Stimulated activated memory B cell treated with anti-CD40 and anti-IgM and Interleukin-4, amounts not matched to agents 10 μg/mL and 1 μg/mL and 100 μg/mL, for 72 hours (primary cell): ENCODE measurements at regions not wholly inside any gene's neighbourhood (a gene's known extent, or its start where the extent isn't known, plus 50 kb on each side); places are given as distances from the start of the nearest gene placed in this dataset.

Source experiments
- ATAC-seq: fragments of 150-1000 bp; cut with Tn5 transposase; 2 replicates; pipeline ENCODE4 v1.10.0; 2021
- H3K27ac Mint-ChIP-seq: one replicate; pipeline ENCODE4 v1.8.0; 2022; ENCODE audit warnings: mild to moderate bottlenecking, mixed read lengths
- H3K27me3 Mint-ChIP-seq: one replicate; pipeline ENCODE4 v1.8.0; 2022; ENCODE audit warnings: mixed read lengths
- H3K36me3 Mint-ChIP-seq: one replicate; pipeline ENCODE4 v1.8.0; 2022; ENCODE audit warnings: mixed read lengths
- H3K4me1 Mint-ChIP-seq: one replicate; pipeline ENCODE4 v1.8.0; 2022; ENCODE audit warnings: mixed read lengths
- H3K4me3 Mint-ChIP-seq: one replicate; pipeline ENCODE4 v1.8.0; 2022; ENCODE audit warnings: mild to moderate bottlenecking, moderate library complexity, mixed read lengths
- H3K9me3 Mint-ChIP-seq: one replicate; pipeline ENCODE4 v1.8.0; 2022; ENCODE audit warnings: mixed read lengths

DNA sequence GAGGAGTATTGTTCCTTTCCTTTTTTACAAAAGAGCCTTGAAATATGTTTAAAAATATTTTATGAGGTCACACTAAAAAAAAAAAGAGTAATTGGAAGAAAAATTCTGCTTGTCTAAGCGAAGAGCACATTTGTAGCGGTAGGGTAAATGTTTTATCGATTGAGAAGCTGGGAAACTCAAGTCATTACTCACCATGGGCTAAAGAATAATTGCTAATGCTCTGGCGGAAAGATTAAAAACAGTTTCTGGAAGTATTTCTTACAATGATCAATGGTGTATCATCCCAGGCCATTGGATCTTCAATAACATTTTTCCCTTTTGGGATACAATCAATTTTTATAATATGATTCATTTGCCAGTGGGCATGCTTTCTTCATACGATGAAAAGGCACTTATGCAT lies 450.0 kb downstream of the RASEF start:
- no peak for ATAC-seq
- H3K27ac Mint-ChIP-seq = no peak overlapping the region
- no peaks in the 10 kb centered on the region for H3K36me3 Mint-ChIP-seq
- H3K9me3 Mint-ChIP-seq = no peaks in the 10 kb centered on the region
- no peaks in the 10 kb centered on the region for H3K4me1 Mint-ChIP-seq
- no peaks in the 10 kb centered on the region for H3K27me3 Mint-ChIP-seq
- H3K4me3 Mint-ChIP-seq = no peak overlapping the region

DNA sequence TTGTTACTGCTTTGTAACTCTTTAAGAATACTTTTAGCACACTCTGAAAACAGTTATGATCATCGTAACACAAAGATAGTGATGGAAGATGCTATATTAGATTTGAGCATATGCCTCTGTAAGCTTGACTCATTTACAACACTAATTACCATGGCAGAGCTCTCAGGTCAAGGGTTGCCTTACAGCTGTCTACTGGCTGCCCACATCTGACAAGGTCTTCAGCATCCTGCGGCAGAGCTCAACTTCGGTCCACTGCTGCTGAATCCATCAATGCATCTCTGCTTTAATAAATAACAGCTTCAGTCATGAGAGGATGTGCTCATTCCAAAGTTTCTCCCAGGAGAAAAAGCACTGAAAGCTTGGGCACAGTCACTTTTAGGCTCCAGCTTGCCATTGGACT lies 449.4 kb downstream of the RASEF start:
- H3K9me3 Mint-ChIP-seq = no peaks in the 10 kb centered on the region
- ATAC-seq = no peak
- no peak overlapping the region for H3K27ac Mint-ChIP-seq
- no peaks in the 10 kb centered on the region for H3K36me3 Mint-ChIP-seq
- H3K4me1 Mint-ChIP-seq = no peaks in the 10 kb centered on the region
- H3K27me3 Mint-ChIP-seq = peaks cover under 1% of the 10 kb centered on the region
- no peak overlapping the region for H3K4me3 Mint-ChIP-seq

DNA sequence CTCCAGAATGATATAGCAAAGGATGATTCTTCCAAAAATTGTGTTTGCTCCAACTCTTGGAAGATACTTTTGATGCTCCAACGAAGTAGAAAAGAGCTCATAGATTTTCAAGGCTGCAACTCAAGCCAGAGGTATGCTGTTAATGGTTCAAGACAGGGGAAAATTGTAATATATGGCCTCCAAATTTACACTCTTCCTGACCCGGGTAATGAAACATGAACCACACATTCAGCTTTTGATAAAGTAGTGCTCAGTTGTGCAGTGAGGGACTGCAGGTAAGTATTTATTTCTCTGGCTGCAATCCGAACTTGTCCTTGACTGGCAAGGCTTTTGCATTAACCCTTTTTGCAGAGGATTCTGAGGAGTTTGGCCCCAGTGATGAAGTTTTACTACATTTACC lies 446.4 kb downstream of the RASEF start:
- Mint-ChIP-seq H3K4me3 (no peak overlapping the region), H3K27me3 (peaks cover 9% of the 10 kb centered on the region), H3K4me1 (no peaks in the 10 kb centered on the region), H3K9me3 (no peaks in the 10 kb centered on the region), H3K36me3 (no peaks in the 10 kb centered on the region), H3K27ac (no peak overlapping the region)
- no peak for ATAC-seq

DNA sequence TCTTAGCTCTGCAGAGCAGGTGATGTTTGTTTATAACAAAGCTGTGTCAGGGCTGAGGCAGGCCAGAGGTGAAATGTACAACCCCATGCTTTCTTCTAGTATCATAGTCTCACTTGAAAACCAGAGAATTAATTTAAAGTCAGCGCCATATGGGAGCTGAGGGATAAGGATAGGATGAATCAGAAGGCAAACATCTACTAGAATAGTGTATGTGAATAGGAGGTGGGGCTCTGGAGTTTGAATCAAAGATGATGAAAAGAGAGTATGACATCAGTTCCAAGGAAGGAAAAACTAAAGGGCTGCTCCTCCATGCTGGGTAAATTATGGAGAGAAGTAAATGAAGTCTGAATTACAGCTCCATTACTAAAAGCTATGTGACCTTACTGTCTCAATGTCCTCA lies 441.5 kb downstream of the RASEF start:
- H3K4me3 Mint-ChIP-seq = no peak overlapping the region
- no peaks in the 10 kb centered on the region for H3K9me3 Mint-ChIP-seq
- peaks cover 9% of the 10 kb centered on the region for H3K27me3 Mint-ChIP-seq
- no peak overlapping the region for H3K27ac Mint-ChIP-seq
- no peaks in the 10 kb centered on the region for H3K4me1 Mint-ChIP-seq
- no peaks in the 10 kb centered on the region for H3K36me3 Mint-ChIP-seq
- ATAC-seq = no peak

DNA sequence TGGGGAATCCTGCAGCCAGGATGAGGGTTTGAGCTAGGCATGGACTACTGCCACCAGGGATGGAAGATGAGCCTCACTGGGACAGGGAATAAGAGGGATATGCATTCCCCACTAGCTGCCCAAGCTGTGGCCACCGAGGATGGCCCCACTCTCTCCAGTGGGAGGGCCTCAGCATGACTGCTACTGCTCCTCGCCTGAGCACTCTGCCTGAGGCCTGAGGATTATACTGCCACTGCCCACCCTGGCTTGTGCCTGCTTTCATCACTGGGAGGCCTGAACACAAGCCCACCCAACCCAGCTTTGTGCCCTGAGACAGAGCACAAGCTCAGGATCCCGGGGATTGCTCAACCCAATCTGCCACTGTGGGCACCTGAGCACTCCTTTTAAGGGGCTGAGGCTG lies 425.6 kb downstream of the RASEF start:
- no peak overlapping the region for H3K27ac Mint-ChIP-seq
- H3K27me3 Mint-ChIP-seq = no peaks in the 10 kb centered on the region
- no peaks in the 10 kb centered on the region for H3K36me3 Mint-ChIP-seq
- no peak for ATAC-seq
- H3K9me3 Mint-ChIP-seq = peaks cover 17% of the 10 kb centered on the region
- no peak overlapping the region for H3K4me3 Mint-ChIP-seq
- no peaks in the 10 kb centered on the region for H3K4me1 Mint-ChIP-seq

DNA sequence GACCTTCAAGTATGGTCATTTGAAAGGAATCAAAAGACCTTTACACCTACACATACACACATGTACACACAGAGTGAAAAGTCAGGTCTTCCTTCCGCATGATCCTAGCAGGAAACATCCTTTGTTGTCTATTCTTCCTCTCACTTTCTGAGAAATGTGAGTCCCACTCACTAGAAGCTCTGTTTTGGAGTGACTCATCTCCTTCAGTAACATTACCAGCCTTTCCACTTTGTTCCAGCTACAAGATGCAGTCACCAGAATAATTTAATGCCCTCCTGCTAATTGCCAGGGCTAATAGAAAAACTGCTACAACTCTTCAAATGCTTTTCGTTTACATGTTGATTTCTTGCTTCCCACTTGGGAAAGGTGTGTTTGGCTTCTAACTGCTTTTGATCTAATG lies 417.3 kb downstream of the RASEF start:
- H3K27me3 Mint-ChIP-seq = no peaks in the 10 kb centered on the region
- H3K27ac Mint-ChIP-seq = no peak overlapping the region
- H3K4me3 Mint-ChIP-seq = no peak overlapping the region
- H3K9me3 Mint-ChIP-seq = peaks cover 9% of the 10 kb centered on the region
- H3K4me1 Mint-ChIP-seq = no peaks in the 10 kb centered on the region
- ATAC-seq = no peak
- H3K36me3 Mint-ChIP-seq = no peaks in the 10 kb centered on the region

DNA sequence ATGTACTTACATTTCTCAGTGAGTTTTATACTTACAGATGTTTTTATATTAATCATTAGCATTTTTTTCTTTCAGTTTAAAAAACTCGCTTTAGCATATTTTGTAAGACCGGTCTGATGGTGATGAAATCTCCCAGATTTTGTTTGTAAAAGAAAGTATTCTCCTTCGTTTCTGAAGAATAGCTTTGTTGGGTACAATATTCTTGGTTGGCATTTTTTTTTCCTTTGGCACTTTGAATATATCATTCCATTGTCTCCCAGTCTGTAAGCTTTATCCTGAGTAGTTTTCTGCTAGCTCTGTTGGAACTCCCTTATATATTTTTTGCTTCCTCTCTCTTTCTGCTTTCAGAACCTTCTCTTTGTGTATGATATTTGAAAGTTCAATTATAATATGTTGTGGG lies 412.6 kb downstream of the RASEF start:
- Mint-ChIP-seq H3K27me3 (no peaks in the 10 kb centered on the region), H3K9me3 (peaks cover 18% of the 10 kb centered on the region), H3K4me1 (no peaks in the 10 kb centered on the region), H3K4me3 (no peak overlapping the region), H3K27ac (no peak overlapping the region), H3K36me3 (no peaks in the 10 kb centered on the region)
- no peak for ATAC-seq

DNA sequence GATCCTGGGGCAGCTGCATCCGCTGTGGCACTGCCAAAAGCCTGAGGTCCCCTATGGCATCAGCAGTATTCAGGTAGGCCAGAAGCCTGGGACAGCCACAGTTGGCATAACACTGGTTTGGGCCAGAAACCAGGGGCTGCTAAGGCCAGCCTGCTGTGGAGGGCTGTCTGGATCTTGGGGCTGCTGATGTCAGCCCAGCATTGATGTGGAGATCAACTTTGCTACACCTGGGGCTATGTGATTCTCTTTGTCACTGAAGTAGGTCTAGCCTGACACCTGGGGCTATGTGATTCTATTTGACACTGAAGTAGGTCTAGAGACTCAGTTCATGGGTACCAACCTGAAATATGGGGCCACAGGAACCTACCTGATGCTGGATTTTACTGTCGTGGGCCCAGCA lies 411.5 kb downstream of the RASEF start:
- Mint-ChIP-seq H3K36me3 (no peaks in the 10 kb centered on the region), H3K4me1 (no peaks in the 10 kb centered on the region), H3K27me3 (no peaks in the 10 kb centered on the region), H3K4me3 (no peak overlapping the region), H3K27ac (no peak overlapping the region), H3K9me3 (peaks cover 18% of the 10 kb centered on the region)
- ATAC-seq = peak; percentile 16

DNA sequence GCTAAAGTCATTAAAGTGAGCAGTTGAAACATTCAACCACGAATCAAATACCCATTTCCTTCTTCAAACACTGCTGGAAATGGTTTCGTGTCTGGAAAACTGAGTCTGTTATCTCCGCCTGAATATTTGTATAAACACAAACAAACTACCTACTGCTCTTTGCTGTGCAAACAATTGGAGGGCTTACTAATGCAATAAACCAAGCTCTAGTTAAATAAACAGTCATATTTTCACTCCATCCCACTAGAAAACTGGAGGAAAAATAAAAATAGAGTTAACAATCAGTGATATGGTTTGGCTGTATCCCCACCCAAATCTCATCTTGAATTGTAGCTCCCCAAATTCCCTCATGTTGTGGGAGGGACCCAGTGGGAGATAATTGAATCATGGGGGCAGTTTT lies 397.6 kb downstream of the RASEF start:
- no peaks in the 10 kb centered on the region for H3K4me1 Mint-ChIP-seq

DNA sequence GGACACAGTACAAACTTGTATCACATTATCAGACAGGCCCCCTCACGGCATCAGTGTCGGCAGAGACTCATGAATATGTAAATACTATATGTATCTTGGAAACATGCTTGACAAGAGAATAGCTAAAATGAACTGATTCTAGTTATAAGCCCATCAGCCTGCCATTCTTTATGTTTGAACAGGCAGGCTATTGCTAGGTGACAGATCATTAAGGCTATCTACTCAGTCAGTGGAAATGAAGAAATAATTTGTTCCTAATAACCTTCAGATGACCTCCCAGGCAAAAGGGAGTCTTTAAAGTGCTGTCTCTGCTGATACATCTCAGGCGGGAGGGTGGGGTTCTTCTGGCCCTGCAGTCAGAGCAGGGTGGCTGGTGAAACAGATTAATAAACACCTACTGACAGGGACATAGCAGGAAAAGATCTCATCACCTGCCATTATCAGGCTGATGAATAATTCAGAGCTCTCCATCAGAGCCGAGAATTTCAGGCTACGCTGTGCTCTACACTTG lies 394.2 kb downstream of the RASEF start:
- no peaks in the 10 kb centered on the region for H3K36me3 Mint-ChIP-seq
- no peaks in the 10 kb centered on the region for H3K27me3 Mint-ChIP-seq
- H3K4me1 Mint-ChIP-seq = no peaks in the 10 kb centered on the region
- H3K4me3 Mint-ChIP-seq = no peak overlapping the region
- no peak for ATAC-seq
- H3K9me3 Mint-ChIP-seq = no peaks in the 10 kb centered on the region
- no peak overlapping the region for H3K27ac Mint-ChIP-seq

More for the DNA sequence above, 397.6 kb downstream of the RASEF start:
- no peak overlapping the region for H3K4me3 Mint-ChIP-seq
- H3K9me3 Mint-ChIP-seq = no peaks in the 10 kb centered on the region
- no peak for ATAC-seq
- no peak overlapping the region for H3K27ac Mint-ChIP-seq
- H3K27me3 Mint-ChIP-seq = no peaks in the 10 kb centered on the region
- no peaks in the 10 kb centered on the region for H3K36me3 Mint-ChIP-seq

DNA sequence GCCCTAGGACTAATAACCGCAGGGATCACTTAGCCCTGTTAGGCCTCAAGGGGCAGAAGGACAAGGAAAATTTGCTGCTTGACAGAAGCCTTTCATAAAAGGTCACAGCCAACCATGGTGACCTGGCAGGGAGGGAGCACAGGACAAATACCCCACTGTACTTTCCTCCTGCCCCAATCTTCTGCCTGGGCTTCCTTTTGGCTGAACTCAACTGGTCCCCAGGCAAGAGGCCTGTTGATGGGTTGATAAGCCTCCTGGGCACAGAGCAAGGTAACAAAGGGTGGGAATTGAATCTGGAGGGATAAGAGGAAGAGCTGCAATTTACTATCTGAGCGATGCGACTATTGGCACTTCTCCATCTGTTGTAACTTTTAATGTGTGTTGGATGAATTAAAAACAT lies 392.9 kb downstream of the RASEF start:
- H3K27ac Mint-ChIP-seq = no peak overlapping the region
- no peak for ATAC-seq
- no peak overlapping the region for H3K4me3 Mint-ChIP-seq
- no peaks in the 10 kb centered on the region for H3K9me3 Mint-ChIP-seq
- no peaks in the 10 kb centered on the region for H3K27me3 Mint-ChIP-seq
- no peaks in the 10 kb centered on the region for H3K36me3 Mint-ChIP-seq
- no peaks in the 10 kb centered on the region for H3K4me1 Mint-ChIP-seq

DNA sequence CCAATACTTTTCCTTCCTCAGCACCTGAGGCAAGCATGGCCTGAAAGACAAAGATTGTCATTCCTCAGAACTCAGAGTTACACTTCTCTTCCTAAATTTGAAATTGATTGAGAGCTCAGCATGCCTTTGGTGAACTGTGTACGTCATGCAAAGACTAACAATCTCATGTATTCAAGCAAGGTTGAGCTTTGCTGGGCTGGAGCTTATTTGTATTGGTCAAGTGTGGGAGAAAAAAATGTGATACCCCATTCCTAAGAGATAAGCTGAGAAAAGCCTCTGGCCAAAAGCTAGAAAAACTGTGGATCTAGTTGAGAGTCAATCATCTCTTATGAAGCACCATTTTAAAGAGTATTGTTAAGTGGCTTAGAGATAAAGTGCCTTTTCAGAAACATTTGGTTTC lies 392.2 kb downstream of the RASEF start:
- H3K36me3 Mint-ChIP-seq = no peaks in the 10 kb centered on the region
- no peaks in the 10 kb centered on the region for H3K27me3 Mint-ChIP-seq
- no peaks in the 10 kb centered on the region for H3K4me1 Mint-ChIP-seq
- H3K27ac Mint-ChIP-seq = no peak overlapping the region
- H3K4me3 Mint-ChIP-seq = no peak overlapping the region
- H3K9me3 Mint-ChIP-seq = no peaks in the 10 kb centered on the region
- ATAC-seq = no peak

DNA sequence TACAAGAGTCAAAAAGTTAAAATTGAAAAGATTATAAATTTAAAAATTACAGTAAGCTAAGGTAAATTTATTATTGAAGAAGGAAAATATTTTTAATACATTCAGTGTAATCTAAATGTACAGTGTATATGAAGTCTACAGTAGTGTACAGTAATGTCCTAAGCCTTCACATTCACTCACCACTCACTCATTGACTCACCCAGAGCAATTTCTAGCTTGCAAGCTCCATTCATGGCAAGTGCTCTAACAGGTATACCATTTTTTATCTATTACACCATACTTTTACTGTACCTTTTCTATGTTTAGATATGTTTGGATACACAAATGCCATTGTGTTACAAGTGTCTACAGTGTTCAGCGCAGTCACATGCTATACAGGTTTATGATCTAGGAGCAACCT lies 389.7 kb downstream of the RASEF start:
- H3K27me3 Mint-ChIP-seq = no peaks in the 10 kb centered on the region
- no peaks in the 10 kb centered on the region for H3K4me1 Mint-ChIP-seq
- ATAC-seq = no peak
- no peaks in the 10 kb centered on the region for H3K9me3 Mint-ChIP-seq
- H3K27ac Mint-ChIP-seq = no peak overlapping the region
- no peak overlapping the region for H3K4me3 Mint-ChIP-seq
- no peaks in the 10 kb centered on the region for H3K36me3 Mint-ChIP-seq

DNA sequence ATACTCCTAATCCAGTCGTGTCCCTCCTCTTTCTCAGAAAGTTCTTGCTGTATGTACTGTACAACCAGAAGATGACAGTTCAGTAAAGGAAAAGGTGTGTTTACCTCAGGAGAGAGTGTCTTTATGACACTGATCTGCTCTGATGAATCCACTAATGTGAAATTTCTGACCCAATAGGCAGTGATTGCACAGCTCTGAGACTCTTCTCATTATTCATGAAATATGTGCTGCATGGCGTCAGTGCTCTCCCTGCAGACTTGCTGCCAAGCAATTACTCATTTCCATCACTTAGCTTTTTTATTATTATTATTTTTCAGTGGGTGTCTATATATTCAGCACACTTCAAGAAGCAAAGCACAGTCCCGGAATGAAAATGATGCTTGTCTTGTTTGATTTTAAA lies 389.0 kb downstream of the RASEF start:
- no peaks in the 10 kb centered on the region for H3K4me1 Mint-ChIP-seq
- H3K27me3 Mint-ChIP-seq = no peaks in the 10 kb centered on the region
- ATAC-seq = no peak
- no peaks in the 10 kb centered on the region for H3K9me3 Mint-ChIP-seq
- H3K27ac Mint-ChIP-seq = no peak overlapping the region
- no peak overlapping the region for H3K4me3 Mint-ChIP-seq
- H3K36me3 Mint-ChIP-seq = no peaks in the 10 kb centered on the region

DNA sequence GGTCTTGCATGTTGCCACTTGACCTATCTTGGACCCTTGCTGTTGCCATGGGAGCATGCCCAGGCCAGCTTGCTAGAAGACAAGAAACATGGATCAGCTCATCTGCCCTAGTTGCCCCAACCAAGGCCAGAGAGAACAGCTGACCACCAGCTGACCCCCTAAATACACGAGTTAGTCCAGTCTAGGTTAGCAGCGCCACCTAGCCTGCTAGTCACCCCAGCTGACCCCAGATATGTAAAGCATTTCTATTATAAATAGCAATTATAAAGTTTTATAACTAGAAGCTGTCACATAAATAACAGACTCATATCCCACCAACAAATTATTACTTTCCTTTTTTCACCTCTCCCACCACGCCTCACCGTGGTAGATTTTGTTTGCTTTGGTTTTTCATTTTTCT lies 387.8 kb downstream of the RASEF start:
- no peaks in the 10 kb centered on the region for H3K9me3 Mint-ChIP-seq
- H3K27me3 Mint-ChIP-seq = no peaks in the 10 kb centered on the region
- ATAC-seq = no peak

DNA sequence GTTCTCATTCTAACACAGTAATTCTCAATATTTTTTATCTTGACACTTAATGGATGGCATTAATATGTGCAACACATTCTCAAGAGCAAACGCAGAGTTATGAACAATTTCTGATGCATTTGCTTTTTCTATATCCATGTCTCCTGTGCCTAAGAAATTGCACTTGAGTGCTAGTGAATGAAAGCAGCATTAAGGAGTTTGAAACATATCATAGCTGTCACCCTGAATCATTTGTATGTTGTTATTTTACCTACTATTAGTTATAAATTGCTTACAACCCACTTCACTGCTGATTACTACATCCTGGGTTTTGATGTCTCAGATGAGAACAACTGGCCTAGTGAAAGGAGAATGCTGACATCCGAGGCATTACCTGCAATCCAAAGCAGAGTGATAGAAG lies 387.3 kb downstream of the RASEF start:
- Mint-ChIP-seq H3K27ac (no peak overlapping the region), H3K9me3 (no peaks in the 10 kb centered on the region), H3K27me3 (no peaks in the 10 kb centered on the region), H3K4me1 (no peaks in the 10 kb centered on the region), H3K36me3 (no peaks in the 10 kb centered on the region), H3K4me3 (no peak overlapping the region)
- ATAC-seq = no peak

More for the DNA sequence above, 387.8 kb downstream of the RASEF start:
- Mint-ChIP-seq H3K27ac (no peak overlapping the region), H3K4me3 (no peak overlapping the region), H3K36me3 (no peaks in the 10 kb centered on the region), H3K4me1 (no peaks in the 10 kb centered on the region)

DNA sequence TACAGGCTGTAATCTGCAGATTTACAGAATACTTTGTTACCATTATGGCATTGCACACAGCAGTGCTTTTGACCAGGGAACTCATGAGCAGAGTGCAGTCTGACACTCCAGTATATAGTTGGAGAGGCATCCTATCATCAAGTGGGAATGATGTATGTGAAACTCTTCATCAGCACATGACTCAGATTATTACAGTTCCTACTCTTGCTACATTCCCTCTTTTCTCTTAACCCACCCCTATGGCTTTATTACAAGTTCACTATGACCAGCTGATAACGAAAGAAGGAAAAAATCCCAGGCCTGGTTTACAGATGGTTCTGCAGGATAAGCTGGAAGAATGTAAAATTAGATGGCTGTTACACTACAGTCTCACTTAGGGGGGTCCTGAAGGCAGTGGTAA lies 385.9 kb downstream of the RASEF start:
- Mint-ChIP-seq H3K36me3 (no peaks in the 10 kb centered on the region), H3K27ac (no peak overlapping the region), H3K9me3 (no peaks in the 10 kb centered on the region), H3K4me1 (no peaks in the 10 kb centered on the region), H3K27me3 (no peaks in the 10 kb centered on the region), H3K4me3 (no peak overlapping the region)
- ATAC-seq = no peak
